Vagina (tissue), 2 donors: ENCODE measurements at regions not wholly inside any gene's neighbourhood (a gene's known extent, or its start where the extent isn't known, plus 50 kb on each side); places are given as distances from the start of the nearest gene placed in this dataset.

Source experiments
- DNase-seq, 2 donors: peaks; one replicate each; pipeline ENCODE4 v3.0.0-alpha.2; 2017; ENCODE audit errors: extremely low spot score in 2 of 2
- H3K27ac ChIP-seq: fragments of 200-600 bp; sonication (generic); one replicate; pipeline ENCODE4 v1.5.1; 2019
- H3K27me3 ChIP-seq: fragments of 200-600 bp; sonication (generic); one replicate; pipeline ENCODE4 v1.5.1; 2019
- H3K36me3 ChIP-seq, 2 donors: fragments of 200-600 bp; sonication (generic); one replicate each; pipeline ENCODE4 v1.5.1; 2017 to 2019
- H3K4me1 ChIP-seq: fragments of 200-600 bp; sonication (generic); one replicate; pipeline ENCODE4 v1.5.1; 2019
- H3K4me3 ChIP-seq, 2 donors: fragments of 200-600 bp; sonication (generic); 1 replicate in 1 of 2; 2 replicates in 1 of 2; pipeline ENCODE4 v1.5.1; 2016 to 2019
- H3K9me3 ChIP-seq: fragments of 200-600 bp; sonication (generic); one replicate; pipeline ENCODE4 v1.5.1; 2019
- CTCF ChIP-seq, 3 experiments: fragments of 450-650 bp in 2 of 3; fragments of 200-600 bp in 1 of 3; sonication (generic) in 1 of 3; IDR thresholded peaks; one replicate each; pipeline ENCODE4 v1.5.1; 2017 to 2019; ENCODE audit warnings: antibody characterized with exemption in 3 of 3, mild to moderate bottlenecking in 2 of 3, moderate library complexity in 2 of 3
- POLR2A ChIP-seq, 2 donors: fragments of 450-650 bp; IDR thresholded peaks; one replicate each; pipeline ENCODE4 v1.6.1; 2017; ENCODE audit warnings: antibody characterized with exemption in 2 of 2, mild to moderate bottlenecking in 2 of 2, moderate library complexity in 2 of 2
- POLR2AphosphoS5 ChIP-seq, 2 donors: sonication (generic); formaldehyde crosslinking; IDR thresholded peaks; one replicate each; pipeline ENCODE4 v1.9.0; 2017; ENCODE audit warnings: antibody characterized with exemption in 2 of 2, mild to moderate bottlenecking in 2 of 2, low read depth in 1 of 2; ENCODE audit not compliant: insufficient read depth in 1 of 2
- intact Hi-C: fragments of 100-400 bp; cut with DNase I; formaldehyde crosslinking; loops from one replicate; pipeline ENCODE4 v1.15.1; 2023

GRCh38 chr1:82578086-82578726, 777.5 kb downstream of the ADGRL2 start:
- intact Hi-C loops, result no loop called here
- Histone ChIP-seq H3K27me3 (no peaks in the 10 kb centered on the region), H3K9me3 (no peaks in the 10 kb centered on the region), H3K4me3 (no peak overlapping the region), H3K27ac (no peak overlapping the region), H3K4me1 (no peaks in the 10 kb centered on the region), H3K36me3 (no peaks in the 10 kb centered on the region)
- TF ChIP-seq POLR2AphosphoS5 (IDR thresholded peaks at IDR 0.05; ENCODE audit: insufficient read depth in 1 of 2, low read depth in 1 of 2) (no peak), CTCF (IDR thresholded peaks at IDR 0.05) (no peak), POLR2A (IDR thresholded peaks at IDR 0.05) (no peak)
- no peak for DNase-seq

DNA sequence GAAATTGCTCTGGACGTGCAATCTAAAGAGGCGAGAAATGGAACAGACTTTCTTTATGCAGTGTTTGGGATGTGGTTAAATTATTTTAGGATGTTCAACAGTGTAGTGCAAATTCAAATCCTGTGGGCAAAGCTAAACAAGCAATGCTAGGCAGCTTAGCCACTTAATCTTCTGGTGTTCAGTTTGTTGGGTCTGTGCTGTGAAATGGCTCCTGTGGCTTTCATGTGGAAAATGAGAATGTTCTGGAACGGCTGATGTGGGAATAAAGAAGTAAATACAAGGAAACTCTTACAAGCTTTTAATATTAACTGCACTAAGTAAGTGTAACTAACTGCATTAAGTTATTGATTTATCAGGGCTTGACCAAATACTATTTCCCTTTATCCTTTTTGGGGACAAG, 766.6 kb downstream of the ADGRL2 start:
- H3K27ac ChIP-seq, result no peak overlapping the region
- no peaks in the 10 kb centered on the region for H3K9me3 ChIP-seq
- H3K4me3 ChIP-seq, result no peak overlapping the region
- no peaks in the 10 kb centered on the region for H3K27me3 ChIP-seq
- peaks cover 13% of the 10 kb centered on the region for H3K4me1 ChIP-seq
- DNase-seq, result no peak
- no peaks in the 10 kb centered on the region for H3K36me3 ChIP-seq
- intact Hi-C loops, result no loop called here
- TF ChIP-seq CTCF (IDR thresholded peaks at IDR 0.05) (no peak), POLR2AphosphoS5 (IDR thresholded peaks at IDR 0.05; ENCODE audit: insufficient read depth in 1 of 2, low read depth in 1 of 2) (no peak), POLR2A (IDR thresholded peaks at IDR 0.05) (no peak)

DNA sequence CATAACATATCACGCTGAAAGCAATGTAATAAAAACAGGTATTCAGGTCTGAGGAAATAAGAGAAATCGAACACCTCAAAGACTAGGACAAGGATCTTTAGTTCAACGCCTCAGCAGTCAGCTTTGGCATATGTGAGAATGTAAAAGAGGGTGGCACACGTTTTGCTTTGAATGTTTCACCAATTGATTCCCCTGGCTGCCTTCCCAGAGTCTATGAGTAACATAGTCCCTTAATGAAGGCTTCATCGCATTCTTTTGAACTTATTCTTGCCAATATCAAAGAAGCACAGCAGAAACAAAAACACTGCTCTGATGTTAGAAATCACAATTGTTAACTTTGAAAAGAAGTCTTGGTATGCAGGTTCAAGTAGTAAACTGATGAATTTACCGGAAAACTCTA, 764.8 kb downstream of the ADGRL2 start:
- H3K27ac ChIP-seq, result no peak overlapping the region
- TF ChIP-seq POLR2A (IDR thresholded peaks at IDR 0.05) (no peak), POLR2AphosphoS5 (IDR thresholded peaks at IDR 0.05; ENCODE audit: insufficient read depth in 1 of 2, low read depth in 1 of 2) (no peak), CTCF (IDR thresholded peaks at IDR 0.05) (no peak)

DNA sequence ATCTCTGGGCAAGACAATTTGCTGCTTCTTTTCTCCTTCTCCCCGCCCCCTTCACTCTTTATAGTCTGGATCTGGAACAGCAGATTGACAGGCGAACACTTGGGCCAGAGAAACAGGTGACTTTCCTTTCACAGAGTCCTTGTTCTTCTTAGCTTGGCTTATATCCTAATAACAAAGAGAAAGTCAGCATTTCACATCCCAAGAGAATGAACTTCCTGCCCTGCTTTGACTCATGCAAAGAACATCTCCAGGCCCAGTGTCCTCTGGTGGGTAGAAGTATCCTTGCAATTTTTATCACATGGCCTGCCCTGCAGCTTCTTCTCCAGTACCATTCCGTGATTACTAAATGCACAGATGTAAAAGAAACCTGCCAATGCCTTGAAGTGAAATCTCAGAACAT, 764.4 kb downstream of the ADGRL2 start:
- H3K9me3 ChIP-seq, result no peaks in the 10 kb centered on the region
- intact Hi-C loops, result no loop called here
- no peaks in the 10 kb centered on the region for H3K27me3 ChIP-seq
- no peak overlapping the region for H3K27ac ChIP-seq
- peaks cover 13% of the 10 kb centered on the region for H3K4me1 ChIP-seq
- H3K4me3 ChIP-seq, result no peak overlapping the region
- DNase-seq, result no peak
- no peaks in the 10 kb centered on the region for H3K36me3 ChIP-seq
- TF ChIP-seq CTCF (IDR thresholded peaks at IDR 0.05), result no peak
- no peak for TF ChIP-seq POLR2A (IDR thresholded peaks at IDR 0.05)
- TF ChIP-seq POLR2AphosphoS5 (IDR thresholded peaks at IDR 0.05; ENCODE audit: insufficient read depth in 1 of 2, low read depth in 1 of 2), result no peak

More for the DNA sequence above, 764.8 kb downstream of the ADGRL2 start:
- no peak for DNase-seq
- no peaks in the 10 kb centered on the region for H3K27me3 ChIP-seq
- no peak overlapping the region for H3K4me3 ChIP-seq
- intact Hi-C loops, result no loop called here
- H3K9me3 ChIP-seq, result no peaks in the 10 kb centered on the region
- no peaks in the 10 kb centered on the region for H3K36me3 ChIP-seq
- H3K4me1 ChIP-seq, result peaks cover 13% of the 10 kb centered on the region

GRCh38 chr1:82564333-82564732, 763.6 kb downstream of the ADGRL2 start:
- Histone ChIP-seq H3K36me3 (no peaks in the 10 kb centered on the region), H3K4me1 (peaks cover 13% of the 10 kb centered on the region), H3K9me3 (no peaks in the 10 kb centered on the region), H3K27me3 (no peaks in the 10 kb centered on the region), H3K27ac (no peak overlapping the region), H3K4me3 (no peak overlapping the region)
- DNase-seq, result no peak
- intact Hi-C loops, result no loop called here
- no peak for TF ChIP-seq POLR2AphosphoS5 (IDR thresholded peaks at IDR 0.05; ENCODE audit: insufficient read depth in 1 of 2, low read depth in 1 of 2)
- TF ChIP-seq CTCF (IDR thresholded peaks at IDR 0.05), result no peak
- TF ChIP-seq POLR2A (IDR thresholded peaks at IDR 0.05), result no peak
